ENCODE measurements at regions not wholly inside any gene's neighbourhood (a gene's known extent, or its start where the extent isn't known, plus 50 kb on each side); places are given as distances from the start of the nearest gene placed in this dataset.
A peak's percentile ranks its signal among the peaks of the same experiment; 100 is the strongest.

DNA sequence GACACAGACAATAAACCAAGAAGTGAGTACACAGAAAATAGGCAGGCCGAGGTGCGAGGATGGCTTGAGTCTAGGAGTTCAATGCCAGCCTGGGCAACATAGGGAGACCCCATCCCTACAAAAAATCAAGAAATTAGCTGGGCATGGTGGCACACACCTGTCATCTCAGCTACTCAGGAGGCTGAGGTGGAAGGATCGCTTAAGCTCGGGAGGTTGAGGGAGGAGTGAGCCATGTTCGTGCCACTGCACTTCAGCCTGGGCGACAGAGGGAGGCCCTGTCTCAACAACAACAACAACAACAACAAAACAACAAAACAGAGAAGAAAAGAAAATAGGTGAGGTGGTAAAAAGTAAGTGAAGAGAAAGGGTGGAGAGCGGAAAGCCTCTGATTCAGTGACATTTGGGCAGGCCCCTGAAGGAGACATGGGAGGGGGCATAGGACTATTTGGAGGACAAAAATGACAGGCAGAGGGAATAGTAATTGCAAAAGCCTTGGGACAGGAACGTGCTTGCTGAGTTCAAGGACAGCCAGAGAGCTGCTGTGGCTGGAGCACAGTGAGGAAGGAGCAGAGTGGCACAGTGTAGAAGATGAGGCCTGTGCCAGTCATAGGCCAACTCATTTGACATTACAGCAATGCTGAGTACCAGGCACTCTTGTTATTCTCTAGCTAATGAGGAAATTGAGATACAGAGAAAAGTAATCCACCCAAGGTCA is 160.6 kb downstream of the VEGFA start (continued):
- TF ChIP-seq, protein P1, sequence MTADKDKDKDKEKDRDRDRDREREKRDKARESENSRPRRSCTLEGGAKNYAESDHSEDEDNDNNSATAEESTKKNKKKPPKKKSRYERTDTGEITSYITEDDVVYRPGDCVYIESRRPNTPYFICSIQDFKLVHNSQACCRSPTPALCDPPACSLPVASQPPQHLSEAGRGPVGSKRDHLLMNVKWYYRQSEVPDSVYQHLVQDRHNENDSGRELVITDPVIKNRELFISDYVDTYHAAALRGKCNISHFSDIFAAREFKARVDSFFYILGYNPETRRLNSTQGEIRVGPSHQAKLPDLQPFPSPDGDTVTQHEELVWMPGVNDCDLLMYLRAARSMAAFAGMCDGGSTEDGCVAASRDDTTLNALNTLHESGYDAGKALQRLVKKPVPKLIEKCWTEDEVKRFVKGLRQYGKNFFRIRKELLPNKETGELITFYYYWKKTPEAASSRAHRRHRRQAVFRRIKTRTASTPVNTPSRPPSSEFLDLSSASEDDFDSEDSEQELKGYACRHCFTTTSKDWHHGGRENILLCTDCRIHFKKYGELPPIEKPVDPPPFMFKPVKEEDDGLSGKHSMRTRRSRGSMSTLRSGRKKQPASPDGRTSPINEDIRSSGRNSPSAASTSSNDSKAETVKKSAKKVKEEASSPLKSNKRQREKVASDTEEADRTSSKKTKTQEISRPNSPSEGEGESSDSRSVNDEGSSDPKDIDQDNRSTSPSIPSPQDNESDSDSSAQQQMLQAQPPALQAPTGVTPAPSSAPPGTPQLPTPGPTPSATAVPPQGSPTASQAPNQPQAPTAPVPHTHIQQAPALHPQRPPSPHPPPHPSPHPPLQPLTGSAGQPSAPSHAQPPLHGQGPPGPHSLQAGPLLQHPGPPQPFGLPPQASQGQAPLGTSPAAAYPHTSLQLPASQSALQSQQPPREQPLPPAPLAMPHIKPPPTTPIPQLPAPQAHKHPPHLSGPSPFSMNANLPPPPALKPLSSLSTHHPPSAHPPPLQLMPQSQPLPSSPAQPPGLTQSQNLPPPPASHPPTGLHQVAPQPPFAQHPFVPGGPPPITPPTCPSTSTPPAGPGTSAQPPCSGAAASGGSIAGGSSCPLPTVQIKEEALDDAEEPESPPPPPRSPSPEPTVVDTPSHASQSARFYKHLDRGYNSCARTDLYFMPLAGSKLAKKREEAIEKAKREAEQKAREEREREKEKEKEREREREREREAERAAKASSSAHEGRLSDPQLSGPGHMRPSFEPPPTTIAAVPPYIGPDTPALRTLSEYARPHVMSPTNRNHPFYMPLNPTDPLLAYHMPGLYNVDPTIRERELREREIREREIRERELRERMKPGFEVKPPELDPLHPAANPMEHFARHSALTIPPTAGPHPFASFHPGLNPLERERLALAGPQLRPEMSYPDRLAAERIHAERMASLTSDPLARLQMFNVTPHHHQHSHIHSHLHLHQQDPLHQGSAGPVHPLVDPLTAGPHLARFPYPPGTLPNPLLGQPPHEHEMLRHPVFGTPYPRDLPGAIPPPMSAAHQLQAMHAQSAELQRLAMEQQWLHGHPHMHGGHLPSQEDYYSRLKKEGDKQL (CRISPR knock-in tag; IDR thresholded peaks at IDR 0.05; ENCODE audit: borderline replicate concordance): no peak
- TF ChIP-seq FOSL1 (tag; conservative IDR thresholded peaks at IDR 0.05): no peak
- no peak for TF ChIP-seq SNIP1 (IDR thresholded peaks at IDR 0.05; ENCODE audit: low read depth)
- no peak for TF ChIP-seq ELK1 (CRISPR knock-in tag; IDR thresholded peaks at IDR 0.05)
- no peak for TF ChIP-seq ZNF780A (CRISPR knock-in tag; IDR thresholded peaks at IDR 0.05)
- no peak for TF ChIP-seq ZNF511 (CRISPR knock-in tag; IDR thresholded peaks at IDR 0.05)
- TF ChIP-seq ZBTB26 (CRISPR knock-in tag; IDR thresholded peaks at IDR 0.05): no peak
- TF ChIP-seq ZNF668 (CRISPR knock-in tag; IDR thresholded peaks at IDR 0.05): peak; percentile 79; the same call in 1 of the 2 replicates
- no peak for TF ChIP-seq KDM1A (IDR thresholded peaks at IDR 0.05)
- no peak for TF ChIP-seq POLR2B (IDR thresholded peaks at IDR 0.05; ENCODE audit: low read depth, partially characterized antibody)
- TF ChIP-seq PHTF2 (CRISPR knock-in tag; IDR thresholded peaks at IDR 0.05): 0 out of 2 replicates have a peak, but pooled peaks have one; percentile 13
- TF ChIP-seq HNRNPL (IDR thresholded peaks at IDR 0.05; ENCODE audit: low read depth, low read length): no peak
- TF ChIP-seq PTBP1 (IDR thresholded peaks at IDR 0.05; ENCODE audit: low read depth, low read length): no peak
- TF ChIP-seq ZKSCAN8 (CRISPR knock-in tag; IDR thresholded peaks at IDR 0.05): no peak
- TF ChIP-seq SRSF1 (IDR thresholded peaks at IDR 0.05; ENCODE audit: low read depth, low read length): no peak
- TF ChIP-seq MEF2A (IDR thresholded peaks at IDR 0.05; ENCODE audit: control insufficient read depth, low read depth, low read length): no peak
- no peak for TF ChIP-seq NUFIP1 (IDR thresholded peaks at IDR 0.05; ENCODE audit: partially characterized antibody)
- TF ChIP-seq TFAM (CRISPR knock-in tag; conservative IDR thresholded peaks at IDR 0.05): no peak

Measured in K562 (cell line).